A549 (cell line): ENCODE measurements at regions not wholly inside any gene's neighbourhood (a gene's known extent, or its start where the extent isn't known, plus 50 kb on each side); places are given as distances from the start of the nearest gene placed in this dataset.

Experiments used
- ATAC-seq, 2 experiments: fragments of 200-7000 bp in 1 of 2; fragments of >200 bp in 1 of 2; cut with Nextera tagmentation in 1 of 2; cut with Tn5 transposase in 1 of 2; 3 replicates each; pipeline versions ENCODE4 v1.8.0 to v1.9.1; 2018 to 2020; ENCODE audit warnings: mild to moderate bottlenecking in 1 of 2, moderate library complexity in 1 of 2
- CTCF ChIA-PET: fragments of 300-600 bp; sonication (Branson Sonifier 250); formaldehyde crosslinking; extraction: SDS; loops from one replicate; lab custom pipeline; 2021; ENCODE audit warnings: antibody characterized with exemption, inconsistent platforms; lab: Yijun Ruan, JAX
- POLR2A ChIA-PET: fragments of 350-600 bp; formaldehyde crosslinking; extraction: SDS; loops from one replicate; lab custom pipeline; 2021; ENCODE audit warnings: antibody characterized with exemption, inconsistent platforms; lab: Yijun Ruan, JAX
- DNase-seq, 2 experiments: peaks; one replicate each; pipeline versions ENCODE4 v3.0.0 to v3.0.0-alpha.2; 2011 to 2016; ENCODE audit warnings: low read depth in 1 of 2, low spot score in 1 of 2
- FAIRE-seq: peaks from 2 replicates; lab custom pipeline; 2011; peaks lifted over from hg19 to GRCh38; lab: Jason Lieb, UNC
- H3K27ac ChIP-seq, 2 experiments: fragments of >200 bp; sonication (Bioruptor Twin); formaldehyde crosslinking; 3 replicates each; pipeline ENCODE4 v1.5.1; 2016 to 2017
- H3K4me1 ChIP-seq: fragments of >200 bp; sonication (Bioruptor Twin); formaldehyde crosslinking; 3 replicates; pipeline ENCODE4 v1.6.1; 2016
- H3K4me2 ChIP-seq: fragments of >200 bp; sonication (Bioruptor Twin); formaldehyde crosslinking; 3 replicates; pipeline ENCODE4 v1.6.1; 2016
- H3K4me3 ChIP-seq: fragments of >200 bp; sonication (Bioruptor Twin); formaldehyde crosslinking; 3 replicates; pipeline ENCODE4 v1.5.1; 2016
- H3K9me3 ChIP-seq: fragments of >200 bp; sonication (Bioruptor Twin); formaldehyde crosslinking; 3 replicates; pipeline ENCODE4 v1.6.1; 2016
- BHLHE40 ChIP-seq: IDR thresholded peaks from 2 replicates; pipeline ENCODE4 v1.6.1; 2012; ENCODE audit warnings: low read depth, low read length, inconsistent platforms
- CHD4 ChIP-seq: fragments of 200-600 bp; sonication (generic); IDR thresholded peaks from 2 replicates; pipeline ENCODE4 v1.6.1; 2016; ENCODE audit warnings: antibody characterized with exemption, mild to moderate bottlenecking, borderline replicate concordance
- EHF ChIP-seq: fragments of 250-450 bp; sonication (Bioruptor Pico); IDR thresholded peaks from 2 replicates; pipeline ENCODE4 v1.5.0; 2020; ENCODE audit warnings: mild to moderate bottlenecking
- FOSL2 ChIP-seq, 2 experiments: fragments of 450-650 bp in 1 of 2; fragments of >200 bp in 1 of 2; sonication (Bioruptor Twin) in 1 of 2; formaldehyde crosslinking; IDR thresholded peaks; 2 replicates each; pipeline versions ENCODE4 v1.5.0 to v1.6.1; 2016 to 2020; ENCODE audit warnings: mild to moderate bottlenecking in 1 of 2, moderate library complexity in 1 of 2
- FOXS1 ChIP-seq: fragments of 250-450 bp; sonication (Bioruptor Pico); IDR thresholded peaks from 2 replicates; pipeline ENCODE4 v1.5.0; 2020; ENCODE audit warnings: mild to moderate bottlenecking, moderate library complexity
- HDAC2 ChIP-seq: fragments of 200-600 bp; sonication (generic); IDR thresholded peaks from 2 replicates; pipeline ENCODE4 v1.6.1; 2016
- HMGXB4 ChIP-seq: fragments of 250-450 bp; sonication (Bioruptor Pico); IDR thresholded peaks from 2 replicates; pipeline ENCODE4 v1.5.0; 2021; ENCODE audit warnings: mild to moderate bottlenecking, moderate library complexity, borderline replicate concordance
- HOXB13 ChIP-seq: fragments of 250-450 bp; sonication (Bioruptor Pico); IDR thresholded peaks from 2 replicates; pipeline ENCODE4 v1.5.0; 2020; ENCODE audit warnings: low read depth, mild to moderate bottlenecking, moderate library complexity
- JUN ChIP-seq, 2 experiments: fragments of >200 bp; sonication (Bioruptor Twin); formaldehyde crosslinking; IDR thresholded peaks; 2 replicates in 1 of 2; 3 replicates in 1 of 2; pipeline ENCODE4 v1.6.1; 2016 to 2017
- JUNB ChIP-seq: fragments of >200 bp; sonication (Bioruptor Twin); formaldehyde crosslinking; IDR thresholded peaks from 2 replicates; pipeline ENCODE4 v1.6.1; 2016
- MAFK ChIP-seq: fragments of 450-650 bp; IDR thresholded peaks from 2 replicates; pipeline ENCODE4 v1.6.1; 2014; ENCODE audit not compliant: partially characterized antibody
- MAX ChIP-seq: IDR thresholded peaks from 2 replicates; pipeline ENCODE4 v1.6.1; 2012
- MYC ChIP-seq: IDR thresholded peaks from 2 replicates; pipeline ENCODE4 v1.6.1; 2012; ENCODE audit warnings: mild to moderate bottlenecking, inconsistent platforms, low read length, improper control_type of control experiment, borderline replicate concordance
- POLR2A ChIP-seq: IDR thresholded peaks from 2 replicates; pipeline ENCODE4 v1.6.1; 2012; ENCODE audit warnings: mild to moderate bottlenecking, low read length
- POLR2AphosphoS2 ChIP-seq: conservative IDR thresholded peaks from 2 replicates; pipeline ENCODE4 v1.6.1; 2012; ENCODE audit warnings: low read length, improper control_type of control experiment, inconsistent platforms
- RAD21 ChIP-seq, 2 experiments: fragments of >200 bp in 1 of 2; sonication (Bioruptor Twin) in 1 of 2; formaldehyde crosslinking in 1 of 2; IDR thresholded peaks in 1 of 2; conservative IDR thresholded peaks in 1 of 2; 2 replicates in 1 of 2; 3 replicates in 1 of 2; pipeline ENCODE4 v1.6.1; 2012 to 2018; ENCODE audit warnings: inconsistent platforms in 1 of 2
- RARB ChIP-seq: fragments of 250-450 bp; sonication (Bioruptor Pico); IDR thresholded peaks from 2 replicates; pipeline ENCODE4 v1.8.0; 2021; ENCODE audit warnings: mild to moderate bottlenecking, moderate library complexity
- RCOR1 ChIP-seq: fragments of 150-350 bp; IDR thresholded peaks from 2 replicates; pipeline ENCODE4 v1.6.1; 2014; ENCODE audit warnings: antibody characterized with exemption, low read length, low read depth
- RFX5 ChIP-seq: fragments of 450-650 bp; IDR thresholded peaks from 2 replicates; pipeline ENCODE4 v1.7.1; 2014; ENCODE audit warnings: antibody characterized with exemption, mild to moderate bottlenecking, moderate library complexity
- SREBF2 ChIP-seq: fragments of 450-650 bp; IDR thresholded peaks from 2 replicates; pipeline ENCODE4 v1.6.1; 2014; ENCODE audit warnings: mild to moderate bottlenecking, moderate library complexity
- TFCP2L1 ChIP-seq: fragments of 250-450 bp; sonication (Bioruptor Pico); IDR thresholded peaks from 2 replicates; pipeline ENCODE4 v1.5.0; 2021; ENCODE audit warnings: mild to moderate bottlenecking
- ZSCAN20 ChIP-seq: fragments of 250-450 bp; sonication (Bioruptor Pico); IDR thresholded peaks from 2 replicates; pipeline ENCODE4 v1.8.0; 2022; ENCODE audit warnings: mild to moderate bottlenecking, moderate library complexity
- WGBS: methylation state at CpG from one replicate; pipeline ENCODE4 v1.1.6; 2017; ENCODE audit errors: missing lambda C conversion rate; 5-methylcytosine and 5-hydroxymethylcytosine counted together
- TF ChIP-seq, protein P1 (sequence below): fragments of >200 bp; sonication (Bioruptor Twin); formaldehyde crosslinking; IDR thresholded peaks from 3 replicates; pipeline ENCODE4 v1.6.1; 2016
- TF ChIP-seq, protein P2 (sequence below): fragments of 250-450 bp; sonication (Bioruptor Pico); IDR thresholded peaks from 2 replicates; pipeline ENCODE4 v1.5.0; 2020; ENCODE audit warnings: low read depth, mild to moderate bottlenecking, moderate library complexity
- TF ChIP-seq, protein P3 (sequence below): fragments of >200 bp; sonication (Bioruptor Twin); formaldehyde crosslinking; IDR thresholded peaks from 2 replicates; pipeline ENCODE4 v1.6.1; 2016
- TF ChIP-seq, protein P4 (sequence below): IDR thresholded peaks from 2 replicates; pipeline ENCODE4 v1.6.1; 2012
- TF ChIP-seq, protein P5 (sequence below): fragments of >200 bp; sonication (Bioruptor Twin); formaldehyde crosslinking; IDR thresholded peaks from 3 replicates; pipeline ENCODE4 v1.5.1; 2016

GRCh38 chr10:92753865-92754264 lies 64.1 kb downstream of the HHEX start:
- H3K4me2 ChIP-seq: no peak overlapping the region
- no peak overlapping the region for H3K27ac ChIP-seq
- ATAC-seq (no peak), DNase-seq (no peak)
- TF ChIP-seq JUN (IDR thresholded peaks at IDR 0.05): no peak
- TF ChIP-seq RAD21 (conservative IDR thresholded peaks at IDR 0.05 in 1 of 2, IDR thresholded peaks at IDR 0.05 in 1 of 2): no peak
- no peak for TF ChIP-seq POLR2A
- TF ChIP-seq, protein P1, sequence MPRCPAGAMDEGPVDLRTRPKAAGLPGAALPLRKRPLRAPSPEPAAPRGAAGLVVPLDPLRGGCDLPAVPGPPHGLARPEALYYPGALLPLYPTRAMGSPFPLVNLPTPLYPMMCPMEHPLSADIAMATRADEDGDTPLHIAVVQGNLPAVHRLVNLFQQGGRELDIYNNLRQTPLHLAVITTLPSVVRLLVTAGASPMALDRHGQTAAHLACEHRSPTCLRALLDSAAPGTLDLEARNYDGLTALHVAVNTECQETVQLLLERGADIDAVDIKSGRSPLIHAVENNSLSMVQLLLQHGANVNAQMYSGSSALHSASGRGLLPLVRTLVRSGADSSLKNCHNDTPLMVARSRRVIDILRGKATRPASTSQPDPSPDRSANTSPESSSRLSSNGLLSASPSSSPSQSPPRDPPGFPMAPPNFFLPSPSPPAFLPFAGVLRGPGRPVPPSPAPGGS: no peak
- TF ChIP-seq FOSL2 (IDR thresholded peaks at IDR 0.05): no peak
- no peak for TF ChIP-seq FOSL2 (CRISPR knock-in tag; IDR thresholded peaks at IDR 0.05)
- TF ChIP-seq EHF (CRISPR knock-in tag): no peak
- no peak for TF ChIP-seq MAFK
- TF ChIP-seq MYC: no peak
- no peak for TF ChIP-seq HOXB13 (CRISPR knock-in tag)
- TF ChIP-seq RARB: no peak
- TF ChIP-seq POLR2AphosphoS2: no peak
- TF ChIP-seq MAX: no peak
- TF ChIP-seq, protein P2, sequence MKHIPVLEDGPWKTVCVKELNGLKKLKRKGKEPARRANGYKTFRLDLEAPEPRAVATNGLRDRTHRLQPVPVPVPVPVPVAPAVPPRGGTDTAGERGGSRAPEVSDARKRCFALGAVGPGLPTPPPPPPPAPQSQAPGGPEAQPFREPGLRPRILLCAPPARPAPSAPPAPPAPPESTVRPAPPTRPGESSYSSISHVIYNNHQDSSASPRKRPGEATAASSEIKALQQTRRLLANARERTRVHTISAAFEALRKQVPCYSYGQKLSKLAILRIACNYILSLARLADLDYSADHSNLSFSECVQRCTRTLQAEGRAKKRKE: no peak
- TF ChIP-seq BHLHE40: no peak
- TF ChIP-seq, protein P3, sequence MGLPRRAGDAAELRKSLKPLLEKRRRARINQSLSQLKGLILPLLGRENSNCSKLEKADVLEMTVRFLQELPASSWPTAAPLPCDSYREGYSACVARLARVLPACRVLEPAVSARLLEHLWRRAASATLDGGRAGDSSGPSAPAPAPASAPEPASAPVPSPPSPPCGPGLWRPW: no peak
- TF ChIP-seq FOXS1 (CRISPR knock-in tag): no peak
- no peak for TF ChIP-seq JUNB
- no peak for TF ChIP-seq RFX5
- no peak for TF ChIP-seq RCOR1
- TF ChIP-seq, protein P4, sequence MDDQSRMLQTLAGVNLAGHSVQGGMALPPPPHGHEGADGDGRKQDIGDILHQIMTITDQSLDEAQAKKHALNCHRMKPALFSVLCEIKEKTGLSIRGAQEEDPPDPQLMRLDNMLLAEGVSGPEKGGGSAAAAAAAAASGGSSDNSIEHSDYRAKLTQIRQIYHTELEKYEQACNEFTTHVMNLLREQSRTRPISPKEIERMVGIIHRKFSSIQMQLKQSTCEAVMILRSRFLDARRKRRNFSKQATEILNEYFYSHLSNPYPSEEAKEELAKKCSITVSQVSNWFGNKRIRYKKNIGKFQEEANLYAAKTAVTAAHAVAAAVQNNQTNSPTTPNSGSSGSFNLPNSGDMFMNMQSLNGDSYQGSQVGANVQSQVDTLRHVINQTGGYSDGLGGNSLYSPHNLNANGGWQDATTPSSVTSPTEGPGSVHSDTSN: no peak
- TF ChIP-seq, all 56 proteins: peak for 0
- ChIA-PET CTCF (interaction anchor here (1.0 kb wide), 1 partner anchor 131 kb away, joined by 4 read pairs; no protein-coding TSS in a partner anchor), POLR2A (no interaction called here)
- no peak for FAIRE-seq
- Histone ChIP-seq H3K4me1 (peaks cover 37% of the 10 kb centered on the region), H3K9me3 (no peaks in the 10 kb centered on the region), H3K4me3 (no peak overlapping the region)

DNA sequence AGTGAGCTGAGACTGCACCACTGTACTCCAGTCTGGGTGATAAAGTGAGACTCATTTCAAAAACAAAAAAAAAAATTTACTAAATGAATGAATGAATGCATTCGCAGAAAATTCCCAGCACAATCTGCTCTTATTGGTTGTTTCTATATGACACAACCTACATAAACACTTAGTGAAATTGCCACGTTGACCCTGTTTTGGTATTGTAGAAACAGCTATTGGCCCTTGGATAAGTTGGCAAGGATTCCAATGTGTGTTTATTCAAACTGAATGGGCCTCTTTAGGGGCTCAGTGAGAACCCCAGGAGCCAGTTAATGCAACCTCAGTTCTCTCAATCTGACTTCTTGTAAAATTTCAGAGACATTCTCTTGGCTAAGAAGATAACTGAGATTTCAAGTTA lies 66.0 kb downstream of the HHEX start:
- H3K4me3 ChIP-seq: no peak overlapping the region
- H3K27ac ChIP-seq: no peak overlapping the region; a peak in 1 of 6 replicates
- no peak for FAIRE-seq
- TF ChIP-seq HDAC2: no peak
- TF ChIP-seq TFCP2L1: no peak
- TF ChIP-seq SREBF2: no peak
- TF ChIP-seq CHD4: no peak
- no peak for TF ChIP-seq RAD21 (conservative IDR thresholded peaks at IDR 0.05 in 1 of 2, IDR thresholded peaks at IDR 0.05 in 1 of 2)
- no peak for TF ChIP-seq FOSL2 (IDR thresholded peaks at IDR 0.05)
- no peak for TF ChIP-seq FOSL2 (CRISPR knock-in tag; IDR thresholded peaks at IDR 0.05)
- no peak for TF ChIP-seq ZSCAN20 (CRISPR knock-in tag)
- TF ChIP-seq, protein P5, sequence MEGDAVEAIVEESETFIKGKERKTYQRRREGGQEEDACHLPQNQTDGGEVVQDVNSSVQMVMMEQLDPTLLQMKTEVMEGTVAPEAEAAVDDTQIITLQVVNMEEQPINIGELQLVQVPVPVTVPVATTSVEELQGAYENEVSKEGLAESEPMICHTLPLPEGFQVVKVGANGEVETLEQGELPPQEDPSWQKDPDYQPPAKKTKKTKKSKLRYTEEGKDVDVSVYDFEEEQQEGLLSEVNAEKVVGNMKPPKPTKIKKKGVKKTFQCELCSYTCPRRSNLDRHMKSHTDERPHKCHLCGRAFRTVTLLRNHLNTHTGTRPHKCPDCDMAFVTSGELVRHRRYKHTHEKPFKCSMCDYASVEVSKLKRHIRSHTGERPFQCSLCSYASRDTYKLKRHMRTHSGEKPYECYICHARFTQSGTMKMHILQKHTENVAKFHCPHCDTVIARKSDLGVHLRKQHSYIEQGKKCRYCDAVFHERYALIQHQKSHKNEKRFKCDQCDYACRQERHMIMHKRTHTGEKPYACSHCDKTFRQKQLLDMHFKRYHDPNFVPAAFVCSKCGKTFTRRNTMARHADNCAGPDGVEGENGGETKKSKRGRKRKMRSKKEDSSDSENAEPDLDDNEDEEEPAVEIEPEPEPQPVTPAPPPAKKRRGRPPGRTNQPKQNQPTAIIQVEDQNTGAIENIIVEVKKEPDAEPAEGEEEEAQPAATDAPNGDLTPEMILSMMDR: no peak
- no peak for TF ChIP-seq HMGXB4 (CRISPR knock-in tag)
- TF ChIP-seq, all 56 proteins: peak for 0
- ATAC-seq: no peak
- WGBS: 80% methylated on average over 2 of the region's 2 CpGs
- CTCF ChIA-PET: no interaction called here
- Histone ChIP-seq H3K4me1 (peaks cover 47% of the 10 kb centered on the region), H3K4me2 (no peak overlapping the region), H3K9me3 (no peaks in the 10 kb centered on the region)
- POLR2A ChIA-PET: no interaction called here
- no peak for DNase-seq
